Vagina (tissue), 2 donors: ENCODE measurements at regions not wholly inside any gene's neighbourhood (a gene's known extent, or its start where the extent isn't known, plus 50 kb on each side); places are given as distances from the start of the nearest gene placed in this dataset.

Experiments used
- DNase-seq, 2 donors: peaks; one replicate each; pipeline ENCODE4 v3.0.0-alpha.2; 2017; ENCODE audit errors: extremely low spot score in 2 of 2
- H3K27ac ChIP-seq: fragments of 200-600 bp; sonication (generic); one replicate; pipeline ENCODE4 v1.5.1; 2019
- H3K27me3 ChIP-seq: fragments of 200-600 bp; sonication (generic); one replicate; pipeline ENCODE4 v1.5.1; 2019
- H3K36me3 ChIP-seq, 2 donors: fragments of 200-600 bp; sonication (generic); one replicate each; pipeline ENCODE4 v1.5.1; 2017 to 2019
- H3K4me1 ChIP-seq: fragments of 200-600 bp; sonication (generic); one replicate; pipeline ENCODE4 v1.5.1; 2019
- H3K4me3 ChIP-seq, 2 donors: fragments of 200-600 bp; sonication (generic); 1 replicate in 1 of 2; 2 replicates in 1 of 2; pipeline ENCODE4 v1.5.1; 2016 to 2019
- H3K9me3 ChIP-seq: fragments of 200-600 bp; sonication (generic); one replicate; pipeline ENCODE4 v1.5.1; 2019
- POLR2A ChIP-seq, 2 donors: fragments of 450-650 bp; IDR thresholded peaks; one replicate each; pipeline ENCODE4 v1.6.1; 2017; ENCODE audit warnings: antibody characterized with exemption in 2 of 2, mild to moderate bottlenecking in 2 of 2, moderate library complexity in 2 of 2
- POLR2AphosphoS5 ChIP-seq, 2 donors: sonication (generic); formaldehyde crosslinking; IDR thresholded peaks; one replicate each; pipeline ENCODE4 v1.9.0; 2017; ENCODE audit warnings: antibody characterized with exemption in 2 of 2, mild to moderate bottlenecking in 2 of 2, low read depth in 1 of 2; ENCODE audit not compliant: insufficient read depth in 1 of 2
- intact Hi-C: fragments of 100-400 bp; cut with DNase I; formaldehyde crosslinking; loops from one replicate; pipeline ENCODE4 v1.15.1; 2023
- TF ChIP-seq, protein P1 (sequence below), 3 experiments: fragments of 450-650 bp in 2 of 3; fragments of 200-600 bp in 1 of 3; sonication (generic) in 1 of 3; IDR thresholded peaks; one replicate each; pipeline ENCODE4 v1.5.1; 2017 to 2019; ENCODE audit warnings: antibody characterized with exemption in 3 of 3, mild to moderate bottlenecking in 2 of 3, moderate library complexity in 2 of 3

- Histone ChIP-seq H3K9me3 (no peaks in the 10 kb centered on the region), H3K4me3 (no peak overlapping the region), H3K4me1 (no peaks in the 10 kb centered on the region), H3K27ac (no peak overlapping the region), H3K27me3 (no peaks in the 10 kb centered on the region), H3K36me3 (no peaks in the 10 kb centered on the region)
- no peak for DNase-seq
- no peak for TF ChIP-seq POLR2A (IDR thresholded peaks at IDR 0.05)
- TF ChIP-seq POLR2AphosphoS5 (IDR thresholded peaks at IDR 0.05; ENCODE audit: insufficient read depth in 1 of 2, low read depth in 1 of 2), result no peak
- TF ChIP-seq, protein P1, sequence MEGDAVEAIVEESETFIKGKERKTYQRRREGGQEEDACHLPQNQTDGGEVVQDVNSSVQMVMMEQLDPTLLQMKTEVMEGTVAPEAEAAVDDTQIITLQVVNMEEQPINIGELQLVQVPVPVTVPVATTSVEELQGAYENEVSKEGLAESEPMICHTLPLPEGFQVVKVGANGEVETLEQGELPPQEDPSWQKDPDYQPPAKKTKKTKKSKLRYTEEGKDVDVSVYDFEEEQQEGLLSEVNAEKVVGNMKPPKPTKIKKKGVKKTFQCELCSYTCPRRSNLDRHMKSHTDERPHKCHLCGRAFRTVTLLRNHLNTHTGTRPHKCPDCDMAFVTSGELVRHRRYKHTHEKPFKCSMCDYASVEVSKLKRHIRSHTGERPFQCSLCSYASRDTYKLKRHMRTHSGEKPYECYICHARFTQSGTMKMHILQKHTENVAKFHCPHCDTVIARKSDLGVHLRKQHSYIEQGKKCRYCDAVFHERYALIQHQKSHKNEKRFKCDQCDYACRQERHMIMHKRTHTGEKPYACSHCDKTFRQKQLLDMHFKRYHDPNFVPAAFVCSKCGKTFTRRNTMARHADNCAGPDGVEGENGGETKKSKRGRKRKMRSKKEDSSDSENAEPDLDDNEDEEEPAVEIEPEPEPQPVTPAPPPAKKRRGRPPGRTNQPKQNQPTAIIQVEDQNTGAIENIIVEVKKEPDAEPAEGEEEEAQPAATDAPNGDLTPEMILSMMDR (IDR thresholded peaks at IDR 0.05), result no peak
- intact Hi-C loops, result no loop called here
These were observed 142.2 kb downstream of the FGF9 start for GRCh38 chr13:21813110-21813509.

DNA sequence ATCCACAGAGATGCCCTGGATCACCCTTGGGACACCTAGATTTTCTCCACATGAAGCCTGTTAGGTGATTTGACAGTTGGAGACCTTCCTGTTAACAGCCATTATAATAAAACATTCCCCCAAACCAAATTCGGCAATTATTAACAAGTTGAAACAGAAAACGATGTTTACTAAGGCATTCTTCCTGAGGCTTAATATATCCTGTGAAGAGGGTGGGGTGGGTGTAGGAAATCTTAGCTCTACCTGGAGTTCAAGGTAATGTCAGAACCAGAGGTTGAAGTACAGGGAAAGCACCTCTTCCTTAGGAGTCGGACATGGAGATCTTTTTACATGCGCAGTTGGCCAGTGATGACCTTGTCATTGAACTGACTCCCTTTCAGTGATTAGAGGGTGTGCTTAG is 143.0 kb downstream of the FGF9 start:
- TF ChIP-seq, protein P1 (IDR thresholded peaks at IDR 0.05), result no peak
- TF ChIP-seq POLR2A (IDR thresholded peaks at IDR 0.05) (no peak), POLR2AphosphoS5 (IDR thresholded peaks at IDR 0.05; ENCODE audit: insufficient read depth in 1 of 2, low read depth in 1 of 2) (no peak)
- DNase-seq, result no peak
- intact Hi-C loops, result no loop called here

DNA sequence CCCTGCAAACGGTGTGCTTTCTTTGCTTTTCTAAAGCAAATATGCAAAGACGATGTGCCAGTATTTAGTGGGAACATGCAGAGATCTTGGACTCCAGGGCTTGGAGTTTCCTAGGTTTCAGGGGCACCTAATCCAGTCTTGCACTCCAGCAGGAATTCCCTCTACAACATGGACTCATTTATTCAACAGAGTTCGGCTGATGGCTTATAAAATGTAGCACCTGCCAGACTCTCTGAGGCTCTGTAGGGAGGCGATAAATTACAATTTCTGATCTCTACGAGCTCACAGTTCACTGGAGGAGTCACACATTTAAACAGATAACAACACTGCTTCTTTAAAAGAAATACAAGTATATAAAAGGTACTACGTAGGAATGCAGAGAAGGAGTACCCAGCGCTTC is 143.7 kb downstream of the FGF9 start:
- TF ChIP-seq, protein P1 (IDR thresholded peaks at IDR 0.05), result no peak
- TF ChIP-seq POLR2AphosphoS5 (IDR thresholded peaks at IDR 0.05; ENCODE audit: insufficient read depth in 1 of 2, low read depth in 1 of 2) (no peak), POLR2A (IDR thresholded peaks at IDR 0.05) (no peak)
- Histone ChIP-seq H3K4me3 (no peak overlapping the region), H3K27ac (no peak overlapping the region), H3K36me3 (no peaks in the 10 kb centered on the region), H3K4me1 (no peaks in the 10 kb centered on the region), H3K9me3 (no peaks in the 10 kb centered on the region), H3K27me3 (no peaks in the 10 kb centered on the region)
- no peak for DNase-seq
- intact Hi-C loops, result no loop called here

More for the DNA sequence above, 143.0 kb downstream of the FGF9 start:
- Histone ChIP-seq H3K4me3 (no peak overlapping the region), H3K9me3 (no peaks in the 10 kb centered on the region), H3K27ac (no peak overlapping the region), H3K27me3 (no peaks in the 10 kb centered on the region), H3K36me3 (no peaks in the 10 kb centered on the region), H3K4me1 (no peaks in the 10 kb centered on the region)

GRCh38 chr13:21817878-21818277 is 147.0 kb downstream of the FGF9 start:
- H3K27me3 ChIP-seq, result no peaks in the 10 kb centered on the region
- TF ChIP-seq POLR2A (IDR thresholded peaks at IDR 0.05) (no peak), POLR2AphosphoS5 (IDR thresholded peaks at IDR 0.05; ENCODE audit: insufficient read depth in 1 of 2, low read depth in 1 of 2) (no peak)
- TF ChIP-seq, protein P1 (IDR thresholded peaks at IDR 0.05), result no peak
- H3K9me3 ChIP-seq, result no peaks in the 10 kb centered on the region
- DNase-seq, result no peak
- no peaks in the 10 kb centered on the region for H3K36me3 ChIP-seq
- no peak overlapping the region for H3K27ac ChIP-seq
- no peak overlapping the region for H3K4me3 ChIP-seq
- H3K4me1 ChIP-seq, result no peaks in the 10 kb centered on the region
- intact Hi-C loops, result no loop called here

DNA sequence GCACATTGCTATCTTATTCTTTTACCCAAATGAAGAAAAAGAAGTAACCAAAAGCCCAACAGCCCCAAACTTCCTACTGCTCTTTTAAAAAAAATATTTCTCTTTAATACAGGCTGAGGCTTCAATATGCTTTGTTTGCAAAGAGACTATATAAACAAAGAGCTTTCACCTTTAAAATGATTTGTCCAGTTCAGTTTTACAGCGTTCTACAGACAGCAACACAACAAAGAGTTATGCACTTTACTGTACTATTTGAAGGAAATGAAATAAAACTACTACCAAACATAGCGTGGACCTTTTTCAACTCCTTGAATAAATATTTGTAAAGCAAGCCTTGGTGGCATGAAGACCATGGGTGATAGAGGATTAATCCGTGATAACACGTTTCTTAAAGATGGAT is 151.2 kb downstream of the FGF9 start:
- intact Hi-C loops, result no loop called here
- no peaks in the 10 kb centered on the region for H3K9me3 ChIP-seq
- H3K36me3 ChIP-seq, result no peaks in the 10 kb centered on the region
- no peaks in the 10 kb centered on the region for H3K27me3 ChIP-seq
- DNase-seq, result no peak
- no peaks in the 10 kb centered on the region for H3K4me1 ChIP-seq
- no peak overlapping the region for H3K4me3 ChIP-seq
- TF ChIP-seq, protein P1 (IDR thresholded peaks at IDR 0.05), result no peak
- TF ChIP-seq POLR2AphosphoS5 (IDR thresholded peaks at IDR 0.05; ENCODE audit: insufficient read depth in 1 of 2, low read depth in 1 of 2), result no peak
- no peak for TF ChIP-seq POLR2A (IDR thresholded peaks at IDR 0.05)
- no peak overlapping the region for H3K27ac ChIP-seq
